ENCODE measurements at regions not wholly inside any gene's neighbourhood (a gene's known extent, or its start where the extent isn't known, plus 50 kb on each side); places are given as distances from the start of the nearest gene placed in this dataset.

DNA sequence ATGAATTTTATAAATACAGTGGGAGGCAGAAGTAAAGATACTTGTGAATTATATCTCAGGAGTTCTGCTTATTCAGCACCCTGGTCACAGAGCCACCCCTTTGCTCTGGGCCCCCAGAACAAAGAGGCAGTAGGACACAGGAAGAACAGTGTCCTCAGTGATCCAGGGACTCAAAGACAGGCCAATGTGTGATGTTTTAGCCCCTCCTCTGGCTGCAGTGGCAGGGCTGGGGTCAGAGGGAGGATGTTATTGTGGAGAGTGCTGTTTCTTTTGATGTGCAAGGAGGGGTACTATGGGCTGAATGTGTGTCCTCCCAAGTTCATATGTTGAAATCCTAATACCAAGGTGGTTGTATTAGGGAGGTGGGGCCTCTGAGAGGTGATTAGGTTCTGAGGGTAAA lies 74.1 kb upstream of the MAP3K7 start:
- intact Hi-C loops (cut with DNase I), result no loop called here
- no peak for ATAC-seq

DNA sequence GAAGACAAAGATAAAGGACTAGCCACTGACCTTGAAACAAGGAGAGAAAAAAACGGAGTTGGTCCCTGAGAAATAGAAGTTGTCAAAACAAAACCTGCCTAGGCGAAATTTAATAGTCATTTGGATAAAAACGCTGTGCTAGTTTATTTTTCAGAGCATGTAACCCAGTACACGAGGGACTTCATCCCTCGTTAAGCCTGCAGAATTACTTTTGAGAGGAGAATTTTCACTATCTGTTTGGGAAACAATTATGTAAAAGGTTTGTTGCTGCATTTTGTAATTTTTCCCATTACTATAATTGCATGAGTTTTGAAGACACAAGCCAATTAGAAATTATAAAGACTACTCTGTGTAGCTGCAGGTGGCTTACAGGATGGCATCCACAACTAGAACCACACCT lies 71.6 kb upstream of the MAP3K7 start:
- Histone ChIP-seq H3K4me3 (no peak overlapping the region), H3K4me1 (no peaks in the 10 kb centered on the region), H3K27ac (no peak overlapping the region), H3K36me3 (ENCODE audit: insufficient read depth in 1 of 2, low read depth in 1 of 2) (no peaks in the 10 kb centered on the region), H3K27me3 (ENCODE audit: insufficient read depth in 3 of 3, low read length in 2 of 3) (no peaks in the 10 kb centered on the region), H3K9me3 (no peaks in the 10 kb centered on the region)
- TF ChIP-seq, protein P1, sequence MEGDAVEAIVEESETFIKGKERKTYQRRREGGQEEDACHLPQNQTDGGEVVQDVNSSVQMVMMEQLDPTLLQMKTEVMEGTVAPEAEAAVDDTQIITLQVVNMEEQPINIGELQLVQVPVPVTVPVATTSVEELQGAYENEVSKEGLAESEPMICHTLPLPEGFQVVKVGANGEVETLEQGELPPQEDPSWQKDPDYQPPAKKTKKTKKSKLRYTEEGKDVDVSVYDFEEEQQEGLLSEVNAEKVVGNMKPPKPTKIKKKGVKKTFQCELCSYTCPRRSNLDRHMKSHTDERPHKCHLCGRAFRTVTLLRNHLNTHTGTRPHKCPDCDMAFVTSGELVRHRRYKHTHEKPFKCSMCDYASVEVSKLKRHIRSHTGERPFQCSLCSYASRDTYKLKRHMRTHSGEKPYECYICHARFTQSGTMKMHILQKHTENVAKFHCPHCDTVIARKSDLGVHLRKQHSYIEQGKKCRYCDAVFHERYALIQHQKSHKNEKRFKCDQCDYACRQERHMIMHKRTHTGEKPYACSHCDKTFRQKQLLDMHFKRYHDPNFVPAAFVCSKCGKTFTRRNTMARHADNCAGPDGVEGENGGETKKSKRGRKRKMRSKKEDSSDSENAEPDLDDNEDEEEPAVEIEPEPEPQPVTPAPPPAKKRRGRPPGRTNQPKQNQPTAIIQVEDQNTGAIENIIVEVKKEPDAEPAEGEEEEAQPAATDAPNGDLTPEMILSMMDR (IDR thresholded peaks at IDR 0.05), result no peak
- intact Hi-C loops (cut with DNase I), result no loop called here
- no peak for ATAC-seq
- DNase-seq, result no peak
- WGBS, 3 donors, result 40 to 45% (median 43%) methylated on average over 5 of the region's 5 CpGs

More for the DNA sequence above, 74.1 kb upstream of the MAP3K7 start:
- no peaks in the 10 kb centered on the region for H3K27me3 ChIP-seq (ENCODE audit: insufficient read depth in 3 of 3, low read length in 2 of 3)
- no peaks in the 10 kb centered on the region for H3K9me3 ChIP-seq
- no peak for DNase-seq
- TF ChIP-seq, protein P1 (IDR thresholded peaks at IDR 0.05), result no peak
- no peaks in the 10 kb centered on the region for H3K36me3 ChIP-seq (ENCODE audit: insufficient read depth in 1 of 2, low read depth in 1 of 2)
- H3K4me3 ChIP-seq, result no peak overlapping the region
- H3K27ac ChIP-seq, result no peak overlapping the region
- no peaks in the 10 kb centered on the region for H3K4me1 ChIP-seq

- H3K27me3 ChIP-seq (ENCODE audit: insufficient read depth in 3 of 3, low read length in 2 of 3), result no peaks in the 10 kb centered on the region
- H3K9me3 ChIP-seq, result no peaks in the 10 kb centered on the region
- ATAC-seq, result no peak
- H3K27ac ChIP-seq, result no peak overlapping the region
- H3K4me1 ChIP-seq, result no peaks in the 10 kb centered on the region
- TF ChIP-seq, protein P1 (IDR thresholded peaks at IDR 0.05), result no peak
- intact Hi-C loops (cut with DNase I), result no loop called here
- H3K36me3 ChIP-seq (ENCODE audit: insufficient read depth in 1 of 2, low read depth in 1 of 2), result no peaks in the 10 kb centered on the region
- WGBS, 3 donors, result 3 to 18% (median 9%) methylated on average over 1 of the region's 1 CpG
- no peak overlapping the region for H3K4me3 ChIP-seq
- no peak for DNase-seq
Measured at GRCh38 chr6:90656325-90656724, 69.5 kb upstream of the MAP3K7 start.

DNA sequence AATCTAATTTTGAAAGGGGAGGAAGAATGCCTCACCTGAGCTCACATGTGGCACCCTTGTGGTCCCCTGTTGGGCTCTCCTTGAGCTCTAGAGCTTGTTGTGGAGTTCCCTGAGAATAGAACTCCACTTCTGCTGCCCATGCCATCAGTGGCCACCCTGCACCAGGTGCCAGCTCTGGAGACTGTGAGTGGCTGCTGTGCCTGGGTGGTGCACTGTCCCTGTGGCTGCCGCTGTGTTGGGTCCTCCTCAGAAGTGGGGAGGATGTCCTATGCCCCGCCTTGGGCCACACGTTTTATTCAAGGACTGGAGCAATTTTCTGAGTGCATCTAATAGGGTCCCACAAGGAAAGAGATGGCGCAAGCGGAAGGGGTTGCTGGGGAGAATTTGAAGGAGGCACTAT lies 67.9 kb upstream of the MAP3K7 start:
- Histone ChIP-seq H3K36me3 (ENCODE audit: insufficient read depth in 1 of 2, low read depth in 1 of 2) (no peaks in the 10 kb centered on the region), H3K9me3 (no peaks in the 10 kb centered on the region), H3K4me1 (no peaks in the 10 kb centered on the region), H3K27me3 (ENCODE audit: insufficient read depth in 3 of 3, low read length in 2 of 3) (no peaks in the 10 kb centered on the region), H3K27ac (no peak overlapping the region), H3K4me3 (no peak overlapping the region)
- TF ChIP-seq, protein P1 (IDR thresholded peaks at IDR 0.05), result no peak
- ATAC-seq (no peak), DNase-seq (no peak)
- intact Hi-C loops (cut with DNase I), result no loop called here
- 85 to 89% (median 86%) methylated on average over 5 of the region's 5 CpGs for whole genome bisulfite sequencing, 3 donors

GRCh38 chr6:90654166-90654565 lies 67.3 kb upstream of the MAP3K7 start:
- H3K9me3 ChIP-seq, result no peaks in the 10 kb centered on the region
- intact Hi-C loops (cut with DNase I), result no loop called here
- H3K4me1 ChIP-seq, result no peaks in the 10 kb centered on the region
- no peaks in the 10 kb centered on the region for H3K36me3 ChIP-seq (ENCODE audit: insufficient read depth in 1 of 2, low read depth in 1 of 2)
- DNase-seq (no peak), ATAC-seq (no peak)
- no peak overlapping the region for H3K4me3 ChIP-seq
- H3K27me3 ChIP-seq (ENCODE audit: insufficient read depth in 3 of 3, low read length in 2 of 3), result no peaks in the 10 kb centered on the region
- WGBS, 3 donors, result 58 to 66% (median 61%) methylated on average over 8 of the region's 8 CpGs
- TF ChIP-seq, protein P1 (IDR thresholded peaks at IDR 0.05), result no peak
- H3K27ac ChIP-seq, result no peak overlapping the region
